ENCODE measurements at regions not wholly inside any gene's neighbourhood (a gene's known extent, or its start where the extent isn't known, plus 50 kb on each side); places are given as distances from the start of the nearest gene placed in this dataset.

GRCh38 chr6:163842467-163842866 is 427.9 kb downstream of the QKI start:
- no peak for TF ChIP-seq CTCF (IDR thresholded peaks at IDR 0.05; ENCODE audit: control insufficient read depth, extremely low read depth, insufficient read depth)
- no peak overlapping the region for H3K4me3 ChIP-seq (ENCODE audit: low read depth, low read length)
- no peak for DNase-seq (ENCODE audit: low read depth)

GRCh38 chr6:163841733-163842132 is 427.2 kb downstream of the QKI start:
- TF ChIP-seq CTCF (IDR thresholded peaks at IDR 0.05; ENCODE audit: control insufficient read depth, extremely low read depth, insufficient read depth) = no peak
- no peak for DNase-seq (ENCODE audit: low read depth)
- H3K4me3 ChIP-seq (ENCODE audit: low read depth, low read length) = no peak overlapping the region

GRCh38 chr6:163841326-163841725 is 426.8 kb downstream of the QKI start:
- no peak for DNase-seq (ENCODE audit: low read depth)
- no peak overlapping the region for H3K4me3 ChIP-seq (ENCODE audit: low read depth, low read length)
- TF ChIP-seq CTCF (IDR thresholded peaks at IDR 0.05; ENCODE audit: control insufficient read depth, extremely low read depth, insufficient read depth) = no peak

- no peak overlapping the region for H3K4me3 ChIP-seq (ENCODE audit: low read depth, low read length)
- no peak for TF ChIP-seq CTCF (IDR thresholded peaks at IDR 0.05; ENCODE audit: control insufficient read depth, extremely low read depth, insufficient read depth)
- DNase-seq (ENCODE audit: low read depth) = no peak
These were observed 426.4 kb downstream of the QKI start for GRCh38 chr6:163840880-163841279.

GRCh38 chr6:163839296-163839695 is 424.8 kb downstream of the QKI start:
- TF ChIP-seq CTCF (IDR thresholded peaks at IDR 0.05; ENCODE audit: control insufficient read depth, extremely low read depth, insufficient read depth) = no peak
- no peak for DNase-seq (ENCODE audit: low read depth)
- H3K4me3 ChIP-seq (ENCODE audit: low read depth, low read length) = no peak overlapping the region

- TF ChIP-seq CTCF (IDR thresholded peaks at IDR 0.05; ENCODE audit: control insufficient read depth, extremely low read depth, insufficient read depth) = no peak
- DNase-seq (ENCODE audit: low read depth) = no peak
- no peak overlapping the region for H3K4me3 ChIP-seq (ENCODE audit: low read depth, low read length)
These were observed 423.3 kb downstream of the QKI start for GRCh38 chr6:163837691-163838431.
